OCI-LY1 (cell line): ENCODE measurements at regions not wholly inside any gene's neighbourhood (a gene's known extent, or its start where the extent isn't known, plus 50 kb on each side); places are given as distances from the start of the nearest gene placed in this dataset.

Source experiments
- CTCF ChIP-seq: fragments of 200-600 bp; sonication (generic), shearing (Covaris generic); IDR thresholded peaks from 2 replicates; pipeline ENCODE4 v1.5.1; 2017; ENCODE audit warnings: mild to moderate bottlenecking, antibody characterized with exemption, low read length, moderate library complexity, mixed read lengths
- EZH2 ChIP-seq: fragments of 200-600 bp; sonication (generic), shearing (Covaris generic); IDR thresholded peaks from 2 replicates; pipeline ENCODE4 v1.8.0; 2017; ENCODE audit warnings: borderline replicate concordance, mixed run types, mild to moderate bottlenecking, antibody characterized with exemption, low read length, moderate library complexity, mixed read lengths

GRCh38 chr7:121515229-121515628 lies 119.1 kb upstream of the FAM3C start:
- TF ChIP-seq CTCF (no peak), EZH2 (no peak)
